HuH-7 (cell line): ENCODE measurements at regions not wholly inside any gene's neighbourhood (a gene's known extent, or its start where the extent isn't known, plus 50 kb on each side); places are given as distances from the start of the nearest gene placed in this dataset.

ENCODE experiments used
- DNase-seq: peaks from one replicate; pipeline ENCODE4 v3.0.0; 2011; ENCODE audit warnings: low spot score

- no peak for DNase-seq
These were observed 494.1 kb upstream of the NOVA1 start for GRCh38 chr14:27091973-27092372.

- DNase-seq: no peak
These were observed 498.3 kb upstream of the NOVA1 start for GRCh38 chr14:27096091-27096490.

GRCh38 chr14:27098451-27098850 lies 500.6 kb upstream of the NOVA1 start:
- no peak for DNase-seq

- DNase-seq: no peak
These were observed 516.3 kb upstream of the NOVA1 start for GRCh38 chr14:27114180-27114579.

- no peak for DNase-seq
These were observed 525.3 kb upstream of the NOVA1 start for GRCh38 chr14:27123162-27123561.

- DNase-seq: no peak
These were observed 530.0 kb upstream of the NOVA1 start for GRCh38 chr14:27127838-27128237.

- DNase-seq: no peak
These were observed 536.4 kb upstream of the NOVA1 start for GRCh38 chr14:27134200-27134599.

- DNase-seq: no peak
These were observed 547.3 kb upstream of the NOVA1 start for GRCh38 chr14:27145170-27145569.

- DNase-seq: no peak
These were observed 550.3 kb upstream of the NOVA1 start for GRCh38 chr14:27148143-27148542.

GRCh38 chr14:27164139-27164538 lies 566.3 kb upstream of the NOVA1 start:
- DNase-seq: no peak

GRCh38 chr14:27175489-27175888 lies 577.7 kb upstream of the NOVA1 start:
- no peak for DNase-seq

- no peak for DNase-seq
These were observed 583.5 kb upstream of the NOVA1 start for GRCh38 chr14:27181333-27181732.

- DNase-seq: no peak
These were observed 586.6 kb upstream of the NOVA1 start for GRCh38 chr14:27184427-27184826.

- no peak for DNase-seq
These were observed 588.2 kb upstream of the NOVA1 start for GRCh38 chr14:27186048-27186447.

GRCh38 chr14:27187136-27187535 lies 589.3 kb upstream of the NOVA1 start:
- no peak for DNase-seq

GRCh38 chr14:27190296-27190695 lies 592.5 kb upstream of the NOVA1 start:
- DNase-seq: no peak

- no peak for DNase-seq
These were observed 601.4 kb upstream of the NOVA1 start for GRCh38 chr14:27199272-27199671.

GRCh38 chr14:27205036-27205435 lies 607.2 kb upstream of the NOVA1 start:
- no peak for DNase-seq

- no peak for DNase-seq
These were observed 613.9 kb upstream of the NOVA1 start for GRCh38 chr14:27211741-27212140.

- no peak for DNase-seq
These were observed 624.8 kb upstream of the NOVA1 start for GRCh38 chr14:27222671-27223070.

- DNase-seq: no peak
These were observed 626.1 kb upstream of the NOVA1 start for GRCh38 chr14:27223906-27224305.

GRCh38 chr14:27228053-27228452 lies 630.2 kb upstream of the NOVA1 start:
- no peak for DNase-seq

- DNase-seq: no peak
These were observed 636.5 kb upstream of the NOVA1 start for GRCh38 chr14:27234331-27234730.

GRCh38 chr14:27236601-27237000 lies 638.8 kb upstream of the NOVA1 start:
- no peak for DNase-seq

GRCh38 chr14:27242874-27243273 lies 645.0 kb upstream of the NOVA1 start:
- DNase-seq: no peak
